ENCODE measurements at regions not wholly inside any gene's neighbourhood (a gene's known extent, or its start where the extent isn't known, plus 50 kb on each side); places are given as distances from the start of the nearest gene placed in this dataset.

- TF ChIP-seq, protein P1, sequence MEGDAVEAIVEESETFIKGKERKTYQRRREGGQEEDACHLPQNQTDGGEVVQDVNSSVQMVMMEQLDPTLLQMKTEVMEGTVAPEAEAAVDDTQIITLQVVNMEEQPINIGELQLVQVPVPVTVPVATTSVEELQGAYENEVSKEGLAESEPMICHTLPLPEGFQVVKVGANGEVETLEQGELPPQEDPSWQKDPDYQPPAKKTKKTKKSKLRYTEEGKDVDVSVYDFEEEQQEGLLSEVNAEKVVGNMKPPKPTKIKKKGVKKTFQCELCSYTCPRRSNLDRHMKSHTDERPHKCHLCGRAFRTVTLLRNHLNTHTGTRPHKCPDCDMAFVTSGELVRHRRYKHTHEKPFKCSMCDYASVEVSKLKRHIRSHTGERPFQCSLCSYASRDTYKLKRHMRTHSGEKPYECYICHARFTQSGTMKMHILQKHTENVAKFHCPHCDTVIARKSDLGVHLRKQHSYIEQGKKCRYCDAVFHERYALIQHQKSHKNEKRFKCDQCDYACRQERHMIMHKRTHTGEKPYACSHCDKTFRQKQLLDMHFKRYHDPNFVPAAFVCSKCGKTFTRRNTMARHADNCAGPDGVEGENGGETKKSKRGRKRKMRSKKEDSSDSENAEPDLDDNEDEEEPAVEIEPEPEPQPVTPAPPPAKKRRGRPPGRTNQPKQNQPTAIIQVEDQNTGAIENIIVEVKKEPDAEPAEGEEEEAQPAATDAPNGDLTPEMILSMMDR (IDR thresholded peaks at IDR 0.05) = no peak
- no peak for TF ChIP-seq POLR2AphosphoS5 (IDR thresholded peaks at IDR 0.05)
Measured at GRCh38 chr12:70048521-70049250, 194.5 kb upstream of the CNOT2 start.

Measured in prostate gland (tissue), 2 donors.